Umbilical cord (tissue), 1 donor: ENCODE measurements at regions not wholly inside any gene's neighbourhood (a gene's known extent, or its start where the extent isn't known, plus 50 kb on each side); places are given as distances from the start of the nearest gene placed in this dataset.

Experiments used
- DNase-seq: peaks from one replicate; pipeline ENCODE4 v3.0.0-alpha.2; 2015; ENCODE audit warnings: low spot score

GRCh38 chr16:16790597-16790996, 411.7 kb downstream of the NPIPA7 start:
- DNase-seq: no peak

GRCh38 chr16:16791051-16791450, 412.1 kb downstream of the NPIPA7 start:
- DNase-seq: no peak

GRCh38 chr16:16797239-16797638, 418.3 kb downstream of the NPIPA7 start:
- DNase-seq: no peak

DNA sequence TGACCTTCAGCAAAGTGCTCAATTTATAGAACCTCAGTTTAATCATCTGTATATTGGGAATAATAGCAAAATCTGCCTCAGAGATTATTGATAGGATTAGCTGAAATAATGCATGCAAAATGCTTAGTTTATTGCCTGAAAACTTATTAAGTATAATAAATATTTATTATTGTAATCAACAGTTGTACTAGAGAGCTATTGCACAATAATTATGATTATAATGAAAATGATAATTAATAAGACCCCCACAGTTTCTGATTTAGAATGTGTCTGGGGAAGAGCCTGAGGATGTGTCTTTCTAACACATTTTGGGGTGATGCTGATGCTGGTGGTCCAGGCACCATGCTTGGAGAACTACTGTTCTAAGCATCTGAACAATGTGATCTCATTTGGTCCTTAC, 419.6 kb downstream of the NPIPA7 start:
- DNase-seq: no peak

- DNase-seq: no peak
Observed at GRCh38 chr16:16805809-16806208, 426.9 kb downstream of the NPIPA7 start.

DNA sequence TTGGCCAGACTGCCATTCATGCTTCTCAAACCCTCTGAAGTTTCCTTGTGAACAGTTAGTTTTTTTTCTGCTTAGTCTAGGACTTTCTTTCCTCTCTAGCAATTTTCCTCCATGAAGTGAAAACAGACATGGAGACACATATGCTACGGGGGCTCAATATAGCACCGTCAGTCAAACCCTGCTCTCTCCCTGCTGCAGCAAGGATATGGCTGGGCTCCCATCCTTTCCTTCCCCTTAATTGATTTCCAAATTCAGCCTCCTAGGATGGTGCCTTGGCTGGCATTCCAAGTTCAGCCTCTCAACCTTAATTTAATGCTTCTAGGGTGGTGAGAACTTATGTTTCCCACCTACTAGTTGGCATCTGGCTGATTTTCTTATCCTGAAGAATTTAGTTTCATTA, 436.7 kb downstream of the NPIPA7 start:
- DNase-seq: no peak

DNA sequence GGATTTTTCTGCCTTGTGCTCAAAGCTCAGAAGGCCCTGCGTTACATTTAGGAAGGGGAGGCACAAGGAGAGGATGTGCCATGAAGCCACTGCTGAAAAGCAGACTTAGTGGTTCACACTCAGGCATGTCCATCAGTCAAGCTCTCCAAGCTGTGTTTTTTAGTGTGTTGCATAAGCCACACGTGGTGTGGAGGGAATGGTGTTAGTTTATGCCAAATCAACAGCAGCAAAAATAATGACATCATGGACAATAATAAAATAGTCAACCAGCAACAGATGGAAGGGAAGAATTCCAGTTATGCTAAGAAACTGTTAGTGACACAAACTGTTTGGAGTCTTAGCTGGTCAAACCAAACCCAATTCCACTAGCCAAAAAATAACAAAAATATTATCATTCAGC, 438.3 kb downstream of the NPIPA7 start:
- DNase-seq: no peak

DNA sequence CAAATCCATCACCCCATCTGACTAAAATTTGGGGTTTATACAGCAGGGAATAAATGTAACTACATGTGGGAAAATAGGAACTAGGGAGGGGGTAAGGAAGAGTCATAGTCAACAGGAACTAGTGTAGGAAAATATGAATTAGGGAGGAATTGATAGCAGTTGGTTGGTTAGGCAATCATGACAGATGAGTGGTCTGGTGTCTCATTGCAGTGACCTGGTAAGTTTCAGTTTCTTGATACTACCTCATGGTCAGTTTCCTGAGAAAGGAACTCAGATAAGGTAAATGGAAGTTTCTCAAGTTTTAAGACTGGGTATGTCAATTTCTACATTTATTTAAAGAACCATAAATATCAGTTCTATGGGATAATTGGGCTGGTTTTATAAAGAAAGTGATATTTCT, 442.3 kb downstream of the NPIPA7 start:
- DNase-seq: no peak

GRCh38 chr16:16828913-16829398, 450.0 kb downstream of the NPIPA7 start:
- no peak for DNase-seq

- no peak for DNase-seq
Observed at GRCh38 chr16:16830401-16830800, 451.5 kb downstream of the NPIPA7 start.

DNA sequence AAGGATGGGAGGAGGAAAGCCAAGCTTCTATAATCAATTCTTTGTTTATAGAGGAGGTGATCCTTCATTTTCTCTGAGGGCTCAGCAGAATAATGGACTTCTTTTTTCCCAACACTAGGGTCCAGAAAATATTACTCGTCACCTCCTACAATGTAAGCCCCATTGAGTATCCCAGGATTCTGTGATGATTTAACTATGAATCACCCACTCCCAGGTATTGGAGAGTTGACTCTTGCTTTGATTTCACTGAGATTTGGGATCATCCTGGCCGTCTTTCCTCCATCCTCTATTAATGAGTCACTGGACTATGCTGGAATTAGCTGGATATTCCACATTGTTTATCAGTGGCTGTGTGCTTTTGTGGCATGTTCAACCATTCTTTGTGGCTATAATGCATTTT, 452.0 kb downstream of the NPIPA7 start:
- DNase-seq: no peak

DNA sequence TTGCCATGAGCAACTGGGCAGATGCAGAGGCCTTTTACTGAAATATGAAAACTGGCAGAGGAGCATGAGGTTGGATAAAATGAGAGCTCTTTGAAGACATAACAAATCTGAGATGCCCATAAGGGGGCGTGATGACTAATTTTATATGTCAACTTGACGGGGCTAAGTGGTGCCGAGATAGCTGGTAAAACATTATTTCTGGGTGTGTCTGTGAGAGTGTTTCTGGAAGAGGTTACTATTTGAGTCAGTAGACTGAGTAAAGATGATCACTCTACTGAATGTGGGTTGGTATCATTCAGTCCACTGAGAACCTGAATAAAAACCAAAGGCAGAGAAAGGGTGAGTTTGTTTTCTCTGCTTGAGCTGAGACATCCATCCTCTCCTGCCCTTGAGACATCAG, 454.2 kb downstream of the NPIPA7 start:
- no peak for DNase-seq

DNA sequence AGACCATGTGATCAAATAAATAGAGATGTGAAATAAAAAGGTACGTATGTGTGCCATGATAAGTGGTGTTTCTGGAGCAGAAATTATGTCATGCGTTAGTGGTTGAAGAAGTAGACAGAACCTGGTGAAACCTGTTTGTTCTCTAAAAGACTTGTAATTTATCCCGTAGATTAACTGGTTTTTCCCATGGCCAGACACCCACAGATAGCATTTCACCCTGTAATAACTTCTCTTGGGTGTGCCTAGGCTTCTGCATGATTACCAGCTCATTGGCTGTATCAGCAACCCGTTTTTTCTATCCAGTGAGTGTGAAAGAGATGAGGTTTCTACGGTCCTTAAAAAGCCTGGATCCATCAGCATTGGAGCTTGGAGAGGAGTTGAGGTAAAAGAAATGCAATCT, 471.3 kb downstream of the NPIPA7 start:
- no peak for DNase-seq

GRCh38 chr16:16857012-16857411, 478.1 kb downstream of the NPIPA7 start:
- DNase-seq: no peak

- DNase-seq: no peak
Observed at GRCh38 chr16:16857603-16858283, 478.8 kb downstream of the NPIPA7 start.

DNA sequence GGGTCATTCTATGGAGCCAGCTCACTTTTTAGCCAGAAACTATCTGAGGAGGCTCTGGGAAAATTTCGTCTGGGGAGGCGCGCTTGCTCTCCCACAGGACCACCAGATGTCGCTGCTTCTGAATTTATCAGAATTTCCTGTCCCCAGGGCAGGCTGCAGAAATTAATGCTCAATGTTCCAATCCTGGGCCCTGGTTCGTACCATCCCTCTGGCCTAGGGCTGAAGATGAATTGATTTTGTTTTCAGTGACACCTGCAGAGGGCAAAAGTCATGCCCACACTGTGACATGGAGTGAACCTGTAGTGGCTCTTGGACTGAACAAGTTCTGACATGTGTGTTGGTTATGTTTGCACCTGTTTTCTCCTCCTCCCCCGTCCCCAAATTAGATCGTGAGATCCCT, 482.6 kb downstream of the NPIPA7 start:
- peak; percentile 66 for DNase-seq

- no peak for DNase-seq
Observed at GRCh38 chr16:16863672-16864071, 484.7 kb downstream of the NPIPA7 start.

GRCh38 chr16:16864536-16864935, 485.6 kb downstream of the NPIPA7 start:
- DNase-seq: no peak

GRCh38 chr16:16865374-16865773, 486.4 kb downstream of the NPIPA7 start:
- DNase-seq: no peak

DNA sequence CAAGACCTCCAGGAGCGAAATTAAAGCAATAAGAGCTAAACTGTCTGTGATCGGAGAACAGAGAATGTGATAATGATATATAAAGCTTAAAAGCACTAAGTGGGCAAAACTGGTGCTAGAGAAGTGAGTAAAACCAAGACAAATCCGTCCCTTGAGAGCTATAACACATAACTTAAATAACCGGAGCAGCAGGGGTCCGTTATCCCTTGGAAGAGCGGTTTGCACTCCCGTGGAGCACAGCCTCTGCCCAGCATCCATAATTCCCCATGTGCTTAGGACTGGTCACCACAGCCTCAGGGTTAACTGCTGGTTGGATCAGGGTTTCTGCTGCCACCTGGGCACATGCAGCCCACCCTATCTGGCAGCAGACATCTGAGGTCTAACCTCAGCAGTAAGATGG, 489.0 kb downstream of the NPIPA7 start:
- no peak for DNase-seq

DNA sequence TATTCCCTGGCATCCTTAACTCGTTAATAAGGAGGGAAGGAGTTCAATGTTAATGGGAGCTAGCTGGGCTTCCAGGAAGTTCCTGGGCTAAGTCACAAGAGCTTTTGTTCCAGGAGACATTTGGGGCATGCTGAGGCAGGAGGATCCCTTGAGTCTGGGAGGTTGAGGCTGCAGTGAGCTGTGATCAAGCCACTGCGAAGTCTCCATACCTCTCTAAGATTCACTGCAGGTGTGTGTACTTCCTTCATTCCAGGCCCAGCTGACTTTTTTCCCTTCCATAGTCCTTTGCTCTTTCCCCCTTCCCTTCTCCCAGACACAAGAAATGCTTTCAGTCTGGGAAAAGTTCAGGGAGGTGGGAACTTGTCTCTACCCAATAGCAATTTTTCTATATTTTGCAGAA, 489.8 kb downstream of the NPIPA7 start:
- no peak for DNase-seq

GRCh38 chr16:16869746-16870145, 490.8 kb downstream of the NPIPA7 start:
- no peak for DNase-seq

GRCh38 chr16:16871196-16871595, 492.3 kb downstream of the NPIPA7 start:
- no peak for DNase-seq

DNA sequence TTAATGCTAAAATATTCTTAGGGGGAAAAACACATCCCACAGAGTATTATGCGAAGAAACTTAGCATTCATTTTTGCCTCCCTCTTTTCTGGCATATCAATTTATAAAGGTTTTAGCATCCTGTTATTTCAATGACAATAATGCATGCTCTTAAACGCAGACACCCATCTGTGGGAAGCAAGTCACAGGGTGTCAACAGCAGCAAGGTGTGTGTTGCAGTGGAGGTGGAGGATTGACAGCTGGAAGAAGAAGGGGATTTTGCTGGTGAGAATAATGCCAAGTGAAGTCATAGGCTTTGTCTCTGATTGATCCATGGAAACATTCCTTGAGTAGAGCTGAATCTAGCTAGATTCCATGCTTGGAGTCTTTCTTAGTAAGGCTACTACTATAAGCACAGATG, 498.1 kb downstream of the NPIPA7 start:
- no peak for DNase-seq
